Progenitor cell of endocrine pancreas (in vitro differentiated cells): ENCODE measurements at regions not wholly inside any gene's neighbourhood (a gene's known extent, or its start where the extent isn't known, plus 50 kb on each side); places are given as distances from the start of the nearest gene placed in this dataset.

Experiments
- DNase-seq: peaks from one replicate; pipeline ENCODE4 v3.0.0; 2021; ENCODE audit warnings: low spot score; ENCODE audit not compliant: unreplicated experiment
- H3K27ac Mint-ChIP-seq: 2 replicates; pipeline ENCODE4 v1.8.0; 2021; ENCODE audit warnings: mild to moderate bottlenecking, moderate library complexity, mixed read lengths
- H3K27me3 Mint-ChIP-seq: 2 replicates; pipeline ENCODE4 v1.8.0; 2021; ENCODE audit warnings: mixed read lengths
- H3K36me3 Mint-ChIP-seq: 2 replicates; pipeline ENCODE4 v1.8.0; 2022; ENCODE audit warnings: mixed read lengths; ENCODE audit not compliant: insufficient read depth
- H3K4me1 Mint-ChIP-seq: 2 replicates; pipeline ENCODE4 v1.8.0; 2021; ENCODE audit warnings: low read depth, mixed read lengths
- H3K4me3 Mint-ChIP-seq: 2 replicates; pipeline ENCODE4 v1.8.0; 2021; ENCODE audit warnings: low read depth, mild to moderate bottlenecking, moderate library complexity, mixed read lengths
- H3K9me3 Mint-ChIP-seq: 2 replicates; pipeline ENCODE4 v1.8.0; 2021; ENCODE audit warnings: low read depth, mixed read lengths
- CTCF ChIP-seq: fragments of 200-600 bp; sonication (generic); IDR thresholded peaks from one replicate; pipeline ENCODE4 v1.5.0; 2021; ENCODE audit warnings: antibody characterized with exemption, mild to moderate bottlenecking; ENCODE audit not compliant: unreplicated experiment

- no peak for TF ChIP-seq CTCF
- H3K27me3 Mint-ChIP-seq: no peaks in the 10 kb centered on the region
- H3K4me1 Mint-ChIP-seq: peaks cover 2% of the 10 kb centered on the region
- H3K36me3 Mint-ChIP-seq: no peaks in the 10 kb centered on the region
- no peak overlapping the region for H3K27ac Mint-ChIP-seq
- H3K9me3 Mint-ChIP-seq: no peaks in the 10 kb centered on the region
- DNase-seq: no peak
- H3K4me3 Mint-ChIP-seq: no peak overlapping the region
Observed at GRCh38 chr2:196224756-196225155, 53.4 kb upstream of the STK17B start.

- no peaks in the 10 kb centered on the region for H3K36me3 Mint-ChIP-seq
- TF ChIP-seq CTCF: no peak
- H3K27ac Mint-ChIP-seq: no peak overlapping the region
- no peaks in the 10 kb centered on the region for H3K27me3 Mint-ChIP-seq
- no peaks in the 10 kb centered on the region for H3K9me3 Mint-ChIP-seq
- DNase-seq: no peak
- H3K4me1 Mint-ChIP-seq: peaks cover 2% of the 10 kb centered on the region
- no peak overlapping the region for H3K4me3 Mint-ChIP-seq
Observed at GRCh38 chr2:196225213-196225612, 53.8 kb upstream of the STK17B start.

- TF ChIP-seq CTCF: no peak
- no peaks in the 10 kb centered on the region for H3K9me3 Mint-ChIP-seq
- no peak for DNase-seq
- no peaks in the 10 kb centered on the region for H3K27me3 Mint-ChIP-seq
- H3K27ac Mint-ChIP-seq: no peak overlapping the region
- H3K4me1 Mint-ChIP-seq: peaks cover 2% of the 10 kb centered on the region
- no peak overlapping the region for H3K4me3 Mint-ChIP-seq
- no peaks in the 10 kb centered on the region for H3K36me3 Mint-ChIP-seq
Observed at GRCh38 chr2:196226058-196226706, 54.8 kb upstream of the STK17B start.

GRCh38 chr2:196226707-196227065 lies 55.3 kb upstream of the STK17B start:
- Mint-ChIP-seq H3K27me3 (no peaks in the 10 kb centered on the region), H3K4me3 (no peak overlapping the region), H3K27ac (no peak overlapping the region), H3K4me1 (peaks cover 2% of the 10 kb centered on the region), H3K9me3 (no peaks in the 10 kb centered on the region), H3K36me3 (no peaks in the 10 kb centered on the region)
- DNase-seq: no peak
- TF ChIP-seq CTCF: no peak

GRCh38 chr2:196229013-196229412 lies 57.6 kb upstream of the STK17B start:
- no peak for TF ChIP-seq CTCF
- Mint-ChIP-seq H3K9me3 (no peaks in the 10 kb centered on the region), H3K36me3 (no peaks in the 10 kb centered on the region), H3K4me3 (no peak overlapping the region), H3K27me3 (no peaks in the 10 kb centered on the region), H3K27ac (no peak overlapping the region), H3K4me1 (peaks cover 7% of the 10 kb centered on the region)
- no peak for DNase-seq
